HepG2 (cell line): ENCODE measurements at regions not wholly inside any gene's neighbourhood (a gene's known extent, or its start where the extent isn't known, plus 50 kb on each side); places are given as distances from the start of the nearest gene placed in this dataset.

Experiments
- ATAC-seq: fragments of 200-7000 bp; cut with Tn5 transposase; 3 replicates; pipeline ENCODE4 v1.9.1; 2020; ENCODE audit warnings: mild to moderate bottlenecking, moderate library complexity
- BruUV-seq: library from RNA; stranded (reverse); fragments of 400-500 nt; replicated peaks from 2 replicates; lab custom pipeline; 2021; lab: Mats Ljungman, UMichigan
- CTCF ChIA-PET: fragments of 300-600 bp; formaldehyde crosslinking; extraction: SDS; loops from one replicate; lab custom pipeline; 2021; ENCODE audit warnings: low total read pairs, inconsistent platforms, low intra/inter-chr PET ratio; lab: Yijun Ruan, JAX
- POLR2A ChIA-PET: fragments of 350-600 bp; sonication (Branson Sonifier 250); formaldehyde crosslinking; loops from one replicate; lab custom pipeline; 2020; ENCODE audit warnings: antibody characterized with exemption, inconsistent platforms; lab: Yijun Ruan, JAX
- DNase-seq: peaks from one replicate; pipeline ENCODE4 v3.0.0-alpha.2; 2015; ENCODE audit warnings: low spot score
- FAIRE-seq: peaks from 3 replicates; lab custom pipeline; 2011; peaks lifted over from hg19 to GRCh38; lab: Jason Lieb, UNC
- H2AFZ ChIP-seq: one replicate; pipeline ENCODE4 v1.6.1; 2011; ENCODE audit warnings: low read length, inconsistent platforms
- H3K27ac ChIP-seq: fragments of 300-600 bp; 3 replicates; pipeline ENCODE4 v1.8.0; 2011; ENCODE audit warnings: mixed run types, mild to moderate bottlenecking, mixed read lengths, low read length, inconsistent platforms; ENCODE audit not compliant: insufficient read depth; ENCODE audit errors: extremely low read length
- H3K27me3 ChIP-seq, 2 experiments: fragments of 200-600 bp in 1 of 2; 2 replicates in 1 of 2; 3 replicates in 1 of 2; pipeline versions ENCODE4 v1.6.0 to v1.8.0; 2011; ENCODE audit warnings: low read length in 2 of 2, mild to moderate bottlenecking in 2 of 2, moderate library complexity in 2 of 2, inconsistent platforms in 1 of 2; ENCODE audit not compliant: insufficient read depth in 2 of 2, control insufficient read depth in 1 of 2
- H3K36me3 ChIP-seq, 2 experiments: fragments of 200-600 bp in 1 of 2; replicated peaks in 1 of 2; 2 replicates in 1 of 2; 3 replicates in 1 of 2; pipeline versions ENCODE4 v1.5.1 to v1.8.0; 2011; ENCODE audit warnings: low read length in 2 of 2, inconsistent platforms in 1 of 2; ENCODE audit not compliant: insufficient read depth in 2 of 2, control insufficient read depth in 1 of 2
- H3K4me1 ChIP-seq: 2 replicates; pipeline ENCODE4 v1.5.1; 2012; ENCODE audit warnings: low read length, inconsistent platforms; ENCODE audit not compliant: insufficient read depth
- H3K4me2 ChIP-seq: 2 replicates; pipeline ENCODE4 v1.6.0; 2011; ENCODE audit warnings: low read depth, low read length, inconsistent platforms
- H3K4me3 ChIP-seq, 3 experiments: fragments of 200-600 bp in 1 of 3; sonication (generic), shearing (Covaris generic) in 1 of 3; replicated peaks in 1 of 3; 2 replicates each; pipeline ENCODE4 v1.5.1; 2011 to 2016; ENCODE audit warnings: low read length in 3 of 3, inconsistent platforms in 2 of 3, low read depth in 2 of 3, mild to moderate bottlenecking in 2 of 3, control low read depth in 1 of 3, mixed read lengths in 1 of 3; ENCODE audit not compliant: insufficient read depth in 1 of 3
- H3K79me2 ChIP-seq: one replicate; pipeline ENCODE4 v1.6.1; 2011; ENCODE audit warnings: low read length, inconsistent platforms; ENCODE audit not compliant: insufficient read depth
- H3K9ac ChIP-seq: 2 replicates; pipeline ENCODE4 v1.6.0; 2011; ENCODE audit warnings: mild to moderate bottlenecking, low read depth, low read length, inconsistent platforms; ENCODE audit not compliant: insufficient read depth
- H3K9me3 ChIP-seq: 2 replicates; pipeline ENCODE4 v1.5.1; 2012; ENCODE audit warnings: mild to moderate bottlenecking, low read length
- H4K20me1 ChIP-seq: 2 replicates; pipeline ENCODE4 v1.6.0; 2011; ENCODE audit warnings: inconsistent platforms, mild to moderate bottlenecking, low read length, moderate library complexity; ENCODE audit not compliant: insufficient read depth
- ARNTL ChIP-seq: sonication (generic); formaldehyde crosslinking; IDR thresholded peaks from 2 replicates; pipeline ENCODE4 v1.4.0; 2020; ENCODE audit warnings: mild to moderate bottlenecking, missing genetic modification reagents
- ELF1 ChIP-seq: sonication (generic); formaldehyde crosslinking; IDR thresholded peaks from 2 replicates; pipeline ENCODE4 v1.4.0; 2020; ENCODE audit warnings: missing genetic modification reagents
- FOXA1 ChIP-seq, 2 experiments: fragments of 450-650 bp in 1 of 2; sonication (generic) in 1 of 2; formaldehyde crosslinking in 1 of 2; IDR thresholded peaks; 2 replicates each; pipeline versions ENCODE4 v1.4.0 to v1.6.1; 2016 to 2020; ENCODE audit warnings: missing genetic modification reagents in 1 of 2
- NBN ChIP-seq: fragments of 450-650 bp; conservative IDR thresholded peaks from 2 replicates; pipeline ENCODE4 v1.6.1; 2017
- YY1 ChIP-seq: IDR thresholded peaks from 2 replicates; pipeline ENCODE4 v1.6.1; 2011; ENCODE audit warnings: low read length, low read depth, moderate library complexity, mild to moderate bottlenecking; ENCODE audit not compliant: insufficient read depth, insufficient replicate concordance
- ZNF17 ChIP-seq: sonication (generic); formaldehyde crosslinking; IDR thresholded peaks from 2 replicates; pipeline ENCODE4 v1.5.0; 2020; ENCODE audit warnings: mild to moderate bottlenecking, missing genetic modification reagents
- ZNF382 ChIP-seq: sonication (generic); formaldehyde crosslinking; IDR thresholded peaks from 2 replicates; pipeline ENCODE4 v1.5.0; 2020; ENCODE audit warnings: missing genetic modification reagents, mild to moderate bottlenecking, borderline replicate concordance
- ZNF550 ChIP-seq: sonication (generic); formaldehyde crosslinking; IDR thresholded peaks from 2 replicates; pipeline ENCODE4 v1.4.0; 2020; ENCODE audit warnings: mild to moderate bottlenecking, missing genetic modification reagents, borderline replicate concordance
- ZNF776 ChIP-seq: sonication (generic); formaldehyde crosslinking; IDR thresholded peaks from 2 replicates; pipeline ENCODE4 v1.4.0; 2020; ENCODE audit warnings: mild to moderate bottlenecking, missing genetic modification reagents
- ZNF839 ChIP-seq: sonication (generic); formaldehyde crosslinking; IDR thresholded peaks from 2 replicates; pipeline ENCODE4 v1.4.0; 2020; ENCODE audit warnings: missing genetic modification reagents, mild to moderate bottlenecking, borderline replicate concordance
- WGBS: methylation state at CpG from one replicate; pipeline ENCODE4 v1.1.6; 2017; ENCODE audit warnings: low lambda C conversion rate; 5-methylcytosine and 5-hydroxymethylcytosine counted together
- in situ Hi-C: cut with HindIII; loops from 2 replicates; pipeline ENCODE4 v1.10.0; 2017; ENCODE audit warnings: low pct_unique_long_range_greater_than_20kb; ENCODE audit not compliant: extremely low pct_ligation_motif_present
- intact Hi-C: fragments of 100-400 bp; cut with micrococcal nuclease; formaldehyde crosslinking; loops from one replicate; pipeline ENCODE4 v1.10.0; 2022; ENCODE audit not compliant: unreplicated experiment
- TF ChIP-seq, protein P1 (sequence below): sonication (generic); formaldehyde crosslinking; IDR thresholded peaks from 2 replicates; pipeline ENCODE4 v1.5.1; 2020; ENCODE audit warnings: missing genetic modification reagents, mild to moderate bottlenecking, borderline replicate concordance
- TF ChIP-seq, protein P2 (sequence below): sonication (generic); formaldehyde crosslinking; IDR thresholded peaks from 2 replicates; pipeline ENCODE4 v1.4.0; 2020; ENCODE audit warnings: mild to moderate bottlenecking, missing genetic modification reagents
- TF ChIP-seq, protein P3 (sequence below): sonication (generic); formaldehyde crosslinking; IDR thresholded peaks from 2 replicates; pipeline ENCODE4 v1.8.0; 2022; ENCODE audit warnings: low read depth, missing genetic modification reagents

DNA sequence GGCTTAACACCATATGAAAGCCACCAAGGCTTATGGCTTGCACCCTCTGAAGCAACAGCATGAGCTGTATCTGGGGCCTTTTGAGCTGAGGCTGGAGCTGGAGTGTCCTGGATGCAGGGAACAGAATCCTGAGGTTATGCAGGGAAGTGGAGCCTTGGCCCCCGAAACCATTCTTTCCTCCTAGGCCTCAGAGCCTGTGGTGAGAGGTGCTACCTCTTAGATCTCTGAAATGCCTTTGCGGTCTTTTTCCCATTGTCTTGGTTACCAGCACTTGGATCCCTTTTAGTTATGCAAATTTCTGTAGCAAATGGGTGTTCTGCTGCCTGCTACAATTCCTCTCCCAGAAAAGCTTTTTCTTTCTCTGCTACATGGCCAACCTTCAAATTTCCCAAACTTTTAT lies 72.7 kb upstream of the CLPB start:
- Histone ChIP-seq H3K9ac (no peak overlapping the region), H3K9me3 (peaks cover 18% of the 10 kb centered on the region), H3K27ac (no peak overlapping the region), H2AFZ (no peak overlapping the region), H3K4me1 (no peaks in the 10 kb centered on the region), H3K36me3 (no peaks in the 10 kb centered on the region), H3K27me3 (no peaks in the 10 kb centered on the region), H3K79me2 (no peaks in the 10 kb centered on the region), H4K20me1 (no peaks in the 10 kb centered on the region), H3K4me3 (no peak overlapping the region), H3K4me2 (no peak overlapping the region)
- ChIA-PET POLR2A (no interaction called here), CTCF (no interaction called here)
- no peak for FAIRE-seq
- intact Hi-C loops = no loop called here
- no peak for TF ChIP-seq NBN
- TF ChIP-seq, protein P1, sequence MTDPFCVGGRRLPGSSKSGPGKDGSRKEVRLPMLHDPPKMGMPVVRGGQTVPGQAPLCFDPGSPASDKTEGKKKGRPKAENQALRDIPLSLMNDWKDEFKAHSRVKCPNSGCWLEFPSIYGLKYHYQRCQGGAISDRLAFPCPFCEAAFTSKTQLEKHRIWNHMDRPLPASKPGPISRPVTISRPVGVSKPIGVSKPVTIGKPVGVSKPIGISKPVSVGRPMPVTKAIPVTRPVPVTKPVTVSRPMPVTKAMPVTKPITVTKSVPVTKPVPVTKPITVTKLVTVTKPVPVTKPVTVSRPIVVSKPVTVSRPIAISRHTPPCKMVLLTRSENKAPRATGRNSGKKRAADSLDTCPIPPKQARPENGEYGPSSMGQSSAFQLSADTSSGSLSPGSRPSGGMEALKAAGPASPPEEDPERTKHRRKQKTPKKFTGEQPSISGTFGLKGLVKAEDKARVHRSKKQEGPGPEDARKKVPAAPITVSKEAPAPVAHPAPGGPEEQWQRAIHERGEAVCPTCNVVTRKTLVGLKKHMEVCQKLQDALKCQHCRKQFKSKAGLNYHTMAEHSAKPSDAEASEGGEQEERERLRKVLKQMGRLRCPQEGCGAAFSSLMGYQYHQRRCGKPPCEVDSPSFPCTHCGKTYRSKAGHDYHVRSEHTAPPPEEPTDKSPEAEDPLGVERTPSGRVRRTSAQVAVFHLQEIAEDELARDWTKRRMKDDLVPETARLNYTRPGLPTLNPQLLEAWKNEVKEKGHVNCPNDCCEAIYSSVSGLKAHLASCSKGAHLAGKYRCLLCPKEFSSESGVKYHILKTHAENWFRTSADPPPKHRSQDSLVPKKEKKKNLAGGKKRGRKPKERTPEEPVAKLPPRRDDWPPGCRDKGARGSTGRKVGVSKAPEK (CRISPR knock-in tag) = no peak
- TF ChIP-seq YY1 = no peak
- TF ChIP-seq ELF1 (CRISPR knock-in tag) = no peak
- no peak for TF ChIP-seq ZNF839 (CRISPR knock-in tag)
- BruUV-seq = no TSS peak
- in situ Hi-C loops = no loop called here
- DNase-seq = no peak
- WGBS = 46% methylated on average over 2 of the region's 2 CpGs
- ATAC-seq = no peak

DNA sequence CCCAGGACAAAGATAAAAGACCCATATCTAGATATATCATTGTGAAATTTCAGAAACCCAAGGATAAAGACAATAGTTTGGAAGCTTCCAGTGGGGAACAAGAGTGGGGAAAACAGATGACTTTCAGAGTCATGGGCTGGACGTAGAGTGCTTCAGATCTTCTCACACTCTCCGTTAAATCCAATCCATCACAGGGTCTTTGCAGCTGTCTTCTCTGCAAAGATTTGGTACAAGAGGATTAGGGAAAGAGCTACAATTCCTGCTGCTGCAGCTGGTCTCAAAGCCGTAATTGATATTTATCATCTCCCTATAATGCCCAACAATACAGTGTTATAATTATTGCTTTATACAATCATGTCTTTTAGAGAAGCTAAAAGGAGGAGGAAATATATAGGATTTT lies 63.4 kb upstream of the CLPB start:
- in situ Hi-C loops = no loop called here
- Histone ChIP-seq H4K20me1 (no peaks in the 10 kb centered on the region), H3K79me2 (no peaks in the 10 kb centered on the region), H3K9ac (no peak overlapping the region), H2AFZ (no peak overlapping the region), H3K4me2 (no peak overlapping the region), H3K4me1 (no peaks in the 10 kb centered on the region), H3K27me3 (no peaks in the 10 kb centered on the region), H3K27ac (no peak overlapping the region), H3K36me3 (no peaks in the 10 kb centered on the region), H3K4me3 (no peak overlapping the region), H3K9me3 (peaks cover 8% of the 10 kb centered on the region)
- intact Hi-C loops = no loop called here
- ChIA-PET CTCF (no interaction called here), POLR2A (no interaction called here)
- FAIRE-seq (no peak), ATAC-seq (no peak), DNase-seq (no peak)
- 5% methylated on average over 3 of the region's 3 CpGs for WGBS
- no TSS peak for BruUV-seq
- TF ChIP-seq, protein P2, sequence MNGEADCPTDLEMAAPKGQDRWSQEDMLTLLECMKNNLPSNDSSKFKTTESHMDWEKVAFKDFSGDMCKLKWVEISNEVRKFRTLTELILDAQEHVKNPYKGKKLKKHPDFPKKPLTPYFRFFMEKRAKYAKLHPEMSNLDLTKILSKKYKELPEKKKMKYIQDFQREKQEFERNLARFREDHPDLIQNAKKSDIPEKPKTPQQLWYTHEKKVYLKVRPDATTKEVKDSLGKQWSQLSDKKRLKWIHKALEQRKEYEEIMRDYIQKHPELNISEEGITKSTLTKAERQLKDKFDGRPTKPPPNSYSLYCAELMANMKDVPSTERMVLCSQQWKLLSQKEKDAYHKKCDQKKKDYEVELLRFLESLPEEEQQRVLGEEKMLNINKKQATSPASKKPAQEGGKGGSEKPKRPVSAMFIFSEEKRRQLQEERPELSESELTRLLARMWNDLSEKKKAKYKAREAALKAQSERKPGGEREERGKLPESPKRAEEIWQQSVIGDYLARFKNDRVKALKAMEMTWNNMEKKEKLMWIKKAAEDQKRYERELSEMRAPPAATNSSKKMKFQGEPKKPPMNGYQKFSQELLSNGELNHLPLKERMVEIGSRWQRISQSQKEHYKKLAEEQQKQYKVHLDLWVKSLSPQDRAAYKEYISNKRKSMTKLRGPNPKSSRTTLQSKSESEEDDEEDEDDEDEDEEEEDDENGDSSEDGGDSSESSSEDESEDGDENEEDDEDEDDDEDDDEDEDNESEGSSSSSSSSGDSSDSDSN (CRISPR knock-in tag) = no peak
- TF ChIP-seq ZNF776 (no peak), FOXA1 (IDR thresholded peaks at IDR 0.05) (no peak), FOXA1 (CRISPR knock-in tag; IDR thresholded peaks at IDR 0.05) (no peak), ZNF382 (CRISPR knock-in tag) (no peak), ZNF17 (CRISPR knock-in tag) (no peak), ARNTL (no peak), ZNF550 (CRISPR knock-in tag) (no peak)
- TF ChIP-seq, protein P3, sequence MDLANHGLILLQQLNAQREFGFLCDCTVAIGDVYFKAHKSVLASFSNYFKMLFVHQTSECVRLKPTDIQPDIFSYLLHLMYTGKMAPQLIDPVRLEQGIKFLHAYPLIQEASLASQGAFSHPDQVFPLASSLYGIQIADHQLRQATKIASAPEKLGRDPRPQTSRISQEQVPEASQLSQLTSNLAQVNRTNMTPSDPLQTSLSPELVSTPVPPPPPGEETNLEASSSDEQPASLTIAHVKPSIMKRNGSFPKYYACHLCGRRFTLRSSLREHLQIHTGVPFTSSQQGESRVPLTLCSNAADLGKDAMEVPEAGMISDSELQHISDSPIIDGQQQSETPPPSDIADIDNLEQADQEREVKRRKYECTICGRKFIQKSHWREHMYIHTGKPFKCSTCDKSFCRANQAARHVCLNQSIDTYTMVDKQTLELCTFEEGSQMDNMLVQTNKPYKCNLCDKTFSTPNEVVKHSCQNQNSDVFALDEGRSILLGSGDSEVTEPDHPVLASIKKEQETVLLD (CRISPR knock-in tag) = no peak
